Hepatocyte (in vitro differentiated cells): ENCODE measurements at regions not wholly inside any gene's neighbourhood (a gene's known extent, or its start where the extent isn't known, plus 50 kb on each side); places are given as distances from the start of the nearest gene placed in this dataset.

ENCODE experiments used
- DNase-seq: peaks from one replicate; pipeline ENCODE4 v3.0.0-alpha.2; 2016; ENCODE audit warnings: low spot score
- H2AFZ ChIP-seq: fragments of 200-600 bp; sonication (generic); 2 replicates; pipeline ENCODE4 v1.6.0; 2016; ENCODE audit warnings: antibody characterized with exemption, mild to moderate bottlenecking
- H3K27ac ChIP-seq: fragments of 200-600 bp; sonication (generic); 2 replicates; pipeline ENCODE4 v1.5.1; 2016; ENCODE audit warnings: mild to moderate bottlenecking
- H3K27me3 ChIP-seq: fragments of 200-600 bp; sonication (generic); 2 replicates; pipeline ENCODE4 v1.6.1; 2016
- H3K36me3 ChIP-seq: fragments of 200-600 bp; sonication (generic); replicated peaks from 2 replicates; pipeline ENCODE4 v1.5.1; 2016; ENCODE audit warnings: low read depth; ENCODE audit not compliant: insufficient read depth
- H3K4me1 ChIP-seq: fragments of 200-600 bp; sonication (generic); 2 replicates; pipeline ENCODE4 v1.5.1; 2016; ENCODE audit warnings: mild to moderate bottlenecking, moderate library complexity; ENCODE audit not compliant: insufficient read depth
- H3K4me2 ChIP-seq: fragments of 200-600 bp; sonication (generic); 2 replicates; pipeline ENCODE4 v1.6.0; 2016
- H3K4me3 ChIP-seq: fragments of 200-600 bp; sonication (generic); 2 replicates; pipeline ENCODE4 v1.5.1; 2016; ENCODE audit warnings: mild to moderate bottlenecking
- H3K79me2 ChIP-seq: fragments of 200-600 bp; sonication (generic); 2 replicates; pipeline ENCODE4 v1.6.0; 2017; ENCODE audit warnings: mild to moderate bottlenecking
- H3K9me2 ChIP-seq: fragments of 200-600 bp; sonication (generic); replicated peaks from 2 replicates; pipeline ENCODE4 v1.6.0; 2017; ENCODE audit warnings: mild to moderate bottlenecking; ENCODE audit not compliant: insufficient read depth
- H3K9me3 ChIP-seq: fragments of 200-600 bp; sonication (generic); 2 replicates; pipeline ENCODE4 v1.5.1; 2016; ENCODE audit warnings: low read depth, mild to moderate bottlenecking
- H4K20me1 ChIP-seq: fragments of 200-600 bp; sonication (generic); 2 replicates; pipeline ENCODE4 v1.6.0; 2016; ENCODE audit warnings: mild to moderate bottlenecking; ENCODE audit not compliant: insufficient read depth, poor library complexity, severe bottlenecking
- EZH2 ChIP-seq: fragments of 200-600 bp; sonication (generic); IDR thresholded peaks from 2 replicates; pipeline ENCODE4 v1.6.1; 2016; ENCODE audit warnings: antibody characterized with exemption, mild to moderate bottlenecking, borderline replicate concordance
- EZH2phosphoT487 ChIP-seq: fragments of 200-600 bp; sonication (generic); IDR thresholded peaks from one replicate; pipeline ENCODE4 v1.6.1; 2018; ENCODE audit warnings: antibody characterized with exemption, mild to moderate bottlenecking, low read depth, moderate library complexity; ENCODE audit not compliant: unreplicated experiment, severe bottlenecking
- WGBS: methylation state at CpG from one replicate; pipeline ENCODE4 v1.1.6; 2016; ENCODE audit warnings: low lambda C conversion rate; ENCODE audit errors: missing lambda C conversion rate; 5-methylcytosine and 5-hydroxymethylcytosine counted together
- TF ChIP-seq, protein P1 (sequence below): fragments of 200-600 bp; sonication (generic); IDR thresholded peaks from 2 replicates; pipeline ENCODE4 v1.5.1; 2016; ENCODE audit warnings: antibody characterized with exemption, mild to moderate bottlenecking; ENCODE audit not compliant: poor library complexity

DNA sequence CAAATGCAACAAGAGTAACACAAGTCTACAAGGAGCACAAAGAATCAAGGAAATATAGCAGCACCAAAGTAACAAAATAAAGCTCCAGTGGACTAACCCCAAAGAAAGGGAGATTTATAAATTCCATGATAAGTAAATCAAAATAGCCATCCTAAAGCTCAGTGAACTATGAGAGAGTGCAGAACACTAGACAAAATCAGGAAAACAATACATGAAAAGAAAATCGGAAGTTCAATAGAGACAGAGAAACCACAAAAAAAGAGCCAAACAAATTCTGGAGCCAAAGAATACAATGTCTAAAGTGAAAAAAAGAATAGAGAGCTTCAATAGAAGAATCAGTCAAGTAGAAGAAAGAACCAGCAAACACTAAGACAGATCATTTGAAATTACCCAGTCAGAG lies 247.3 kb upstream of the TENT5A start:
- Histone ChIP-seq H4K20me1 (no peaks in the 10 kb centered on the region), H3K27me3 (no peaks in the 10 kb centered on the region), H3K9me3 (no peaks in the 10 kb centered on the region), H3K4me2 (no peak overlapping the region), H3K27ac (no peak overlapping the region), H3K36me3 (no peaks in the 10 kb centered on the region), H3K79me2 (no peaks in the 10 kb centered on the region), H3K9me2 (no peaks in the 10 kb centered on the region), H2AFZ (no peak overlapping the region), H3K4me1 (no peaks in the 10 kb centered on the region), H3K4me3 (no peak overlapping the region)
- DNase-seq = no peak
- WGBS = 100% methylated on average over 1 of the region's 1 CpG
- TF ChIP-seq, protein P1, sequence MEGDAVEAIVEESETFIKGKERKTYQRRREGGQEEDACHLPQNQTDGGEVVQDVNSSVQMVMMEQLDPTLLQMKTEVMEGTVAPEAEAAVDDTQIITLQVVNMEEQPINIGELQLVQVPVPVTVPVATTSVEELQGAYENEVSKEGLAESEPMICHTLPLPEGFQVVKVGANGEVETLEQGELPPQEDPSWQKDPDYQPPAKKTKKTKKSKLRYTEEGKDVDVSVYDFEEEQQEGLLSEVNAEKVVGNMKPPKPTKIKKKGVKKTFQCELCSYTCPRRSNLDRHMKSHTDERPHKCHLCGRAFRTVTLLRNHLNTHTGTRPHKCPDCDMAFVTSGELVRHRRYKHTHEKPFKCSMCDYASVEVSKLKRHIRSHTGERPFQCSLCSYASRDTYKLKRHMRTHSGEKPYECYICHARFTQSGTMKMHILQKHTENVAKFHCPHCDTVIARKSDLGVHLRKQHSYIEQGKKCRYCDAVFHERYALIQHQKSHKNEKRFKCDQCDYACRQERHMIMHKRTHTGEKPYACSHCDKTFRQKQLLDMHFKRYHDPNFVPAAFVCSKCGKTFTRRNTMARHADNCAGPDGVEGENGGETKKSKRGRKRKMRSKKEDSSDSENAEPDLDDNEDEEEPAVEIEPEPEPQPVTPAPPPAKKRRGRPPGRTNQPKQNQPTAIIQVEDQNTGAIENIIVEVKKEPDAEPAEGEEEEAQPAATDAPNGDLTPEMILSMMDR = no peak
- TF ChIP-seq EZH2phosphoT487 (no peak), EZH2 (no peak)

DNA sequence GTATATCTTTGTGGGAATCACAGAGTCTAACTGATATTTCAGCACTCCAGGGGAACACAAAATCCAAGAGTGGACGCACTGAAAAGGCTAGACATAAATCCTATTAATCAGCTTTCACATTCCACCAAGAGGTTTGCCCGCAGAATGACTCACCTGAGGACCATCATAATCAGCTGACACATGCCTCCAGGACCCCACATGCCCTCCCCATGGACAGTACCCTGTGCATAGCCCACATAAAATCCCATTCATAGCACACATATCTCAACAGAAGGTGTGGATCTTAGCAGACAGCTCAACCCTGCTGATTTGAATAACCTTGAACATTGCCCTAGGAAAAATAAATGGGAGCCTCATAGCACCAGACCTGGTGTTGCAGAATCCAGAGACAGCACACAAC lies 246.8 kb upstream of the TENT5A start:
- no peaks in the 10 kb centered on the region for H3K36me3 ChIP-seq
- no peaks in the 10 kb centered on the region for H3K27me3 ChIP-seq
- H3K79me2 ChIP-seq = no peaks in the 10 kb centered on the region
- H3K4me3 ChIP-seq = no peak overlapping the region
- DNase-seq = no peak
- TF ChIP-seq, protein P1 = no peak
- TF ChIP-seq EZH2phosphoT487 (no peak), EZH2 (no peak)
- H2AFZ ChIP-seq = no peak overlapping the region
- H3K27ac ChIP-seq = no peak overlapping the region
- WGBS = 84% methylated on average over 2 of the region's 2 CpGs
- H3K9me2 ChIP-seq = no peaks in the 10 kb centered on the region
- H3K4me1 ChIP-seq = no peaks in the 10 kb centered on the region
- H3K4me2 ChIP-seq = no peak overlapping the region
- H4K20me1 ChIP-seq = no peaks in the 10 kb centered on the region
- H3K9me3 ChIP-seq = no peaks in the 10 kb centered on the region

- H2AFZ ChIP-seq = no peak overlapping the region
- WGBS = 100% methylated on average over 1 of the region's 1 CpG
- peak overlapping the region; percentile 80 for H3K27ac ChIP-seq
- no peak overlapping the region for H3K4me3 ChIP-seq
- H4K20me1 ChIP-seq = no peaks in the 10 kb centered on the region
- H3K9me3 ChIP-seq = no peaks in the 10 kb centered on the region
- no peaks in the 10 kb centered on the region for H3K79me2 ChIP-seq
- no peaks in the 10 kb centered on the region for H3K27me3 ChIP-seq
- DNase-seq = no peak
- H3K4me1 ChIP-seq = no peaks in the 10 kb centered on the region
- no peaks in the 10 kb centered on the region for H3K9me2 ChIP-seq
- H3K36me3 ChIP-seq = no peaks in the 10 kb centered on the region
- H3K4me2 ChIP-seq = no peak overlapping the region
- no peak for TF ChIP-seq EZH2phosphoT487
These were observed 246.0 kb upstream of the TENT5A start for GRCh38 chr6:81998432-81998831.

- WGBS = 41% methylated on average over 4 of the region's 4 CpGs
- Histone ChIP-seq H3K79me2 (no peaks in the 10 kb centered on the region), H3K4me3 (no peak overlapping the region), H3K4me1 (no peaks in the 10 kb centered on the region), H4K20me1 (no peaks in the 10 kb centered on the region), H3K27me3 (no peaks in the 10 kb centered on the region), H3K9me3 (no peaks in the 10 kb centered on the region), H3K9me2 (no peaks in the 10 kb centered on the region), H3K36me3 (no peaks in the 10 kb centered on the region), H3K4me2 (peak overlapping the region; percentile 34), H2AFZ (peak overlapping the region; percentile 3), H3K27ac (peak overlapping the region; percentile 80)
- TF ChIP-seq EZH2phosphoT487 (no peak), EZH2 (no peak)
- TF ChIP-seq, protein P1 = no peak
- peak; percentile 32 for DNase-seq
These were observed 244.8 kb upstream of the TENT5A start for GRCh38 chr6:81997090-81997926.
